Osteoblast (primary cell): ENCODE measurements at regions not wholly inside any gene's neighbourhood (a gene's known extent, or its start where the extent isn't known, plus 50 kb on each side); places are given as distances from the start of the nearest gene placed in this dataset.

ENCODE experiments used
- DNase-seq: peaks from one replicate; pipeline ENCODE4 v3.0.0; 2011; ENCODE audit warnings: low spot score, mixed read lengths; ENCODE audit not compliant: insufficient read length; ENCODE audit errors: missing footprints
- H2AFZ ChIP-seq: 2 replicates; pipeline ENCODE4 v1.6.0; 2011; ENCODE audit warnings: mild to moderate bottlenecking, low read length
- H3K27ac ChIP-seq: 2 replicates; pipeline ENCODE4 v1.5.1; 2011; ENCODE audit warnings: mild to moderate bottlenecking, low read depth, low read length, moderate library complexity
- H3K27me3 ChIP-seq: 2 replicates; pipeline ENCODE4 v1.6.0; 2012; ENCODE audit warnings: mild to moderate bottlenecking, control low read depth, inconsistent platforms, low read length, moderate library complexity; ENCODE audit not compliant: insufficient read depth
- H3K36me3 ChIP-seq: 2 replicates; pipeline ENCODE4 v1.5.1; 2011; ENCODE audit warnings: mild to moderate bottlenecking, low read length, control low read depth, moderate library complexity; ENCODE audit not compliant: insufficient read depth
- H3K4me1 ChIP-seq: 2 replicates; pipeline ENCODE4 v1.5.1; 2011; ENCODE audit warnings: mild to moderate bottlenecking, low read length, control low read depth, moderate library complexity; ENCODE audit not compliant: insufficient read depth
- H3K4me2 ChIP-seq: 2 replicates; pipeline ENCODE4 v1.6.0; 2011; ENCODE audit warnings: mild to moderate bottlenecking, low read length; ENCODE audit not compliant: insufficient read depth
- H3K4me3 ChIP-seq: fragments of 200-600 bp; sonication (generic); 3 replicates; pipeline ENCODE4 v1.5.1; 2012; ENCODE audit warnings: mild to moderate bottlenecking, low read length, inconsistent platforms; ENCODE audit not compliant: insufficient read depth
- H3K79me2 ChIP-seq: 2 replicates; pipeline ENCODE4 v1.6.0; 2012; ENCODE audit warnings: mild to moderate bottlenecking, low read length, control low read depth, inconsistent platforms; ENCODE audit not compliant: insufficient read depth
- H3K9me3 ChIP-seq: 2 replicates; pipeline ENCODE4 v1.5.1; 2011; ENCODE audit warnings: low read depth, low read length, control low read depth
- H4K20me1 ChIP-seq: 2 replicates; pipeline ENCODE4 v1.6.0; 2012; ENCODE audit warnings: mild to moderate bottlenecking, low read length, control low read depth; ENCODE audit not compliant: insufficient read depth
- TF ChIP-seq, protein P1 (sequence below): IDR thresholded peaks from 2 replicates; pipeline ENCODE4 v1.5.1; 2011; ENCODE audit warnings: mild to moderate bottlenecking, low read depth, low read length, moderate library complexity; ENCODE audit errors: extremely low read depth

- H2AFZ ChIP-seq: no peak overlapping the region
- no peaks in the 10 kb centered on the region for H3K4me1 ChIP-seq
- peak; percentile 50 for DNase-seq
- H3K79me2 ChIP-seq: no peaks in the 10 kb centered on the region
- no peak overlapping the region for H3K4me2 ChIP-seq
- H3K9me3 ChIP-seq: no peaks in the 10 kb centered on the region
- H3K27me3 ChIP-seq: no peaks in the 10 kb centered on the region
- H3K4me3 ChIP-seq: no peak overlapping the region
- no peak overlapping the region for H3K27ac ChIP-seq
- H4K20me1 ChIP-seq: no peaks in the 10 kb centered on the region
- TF ChIP-seq, protein P1, sequence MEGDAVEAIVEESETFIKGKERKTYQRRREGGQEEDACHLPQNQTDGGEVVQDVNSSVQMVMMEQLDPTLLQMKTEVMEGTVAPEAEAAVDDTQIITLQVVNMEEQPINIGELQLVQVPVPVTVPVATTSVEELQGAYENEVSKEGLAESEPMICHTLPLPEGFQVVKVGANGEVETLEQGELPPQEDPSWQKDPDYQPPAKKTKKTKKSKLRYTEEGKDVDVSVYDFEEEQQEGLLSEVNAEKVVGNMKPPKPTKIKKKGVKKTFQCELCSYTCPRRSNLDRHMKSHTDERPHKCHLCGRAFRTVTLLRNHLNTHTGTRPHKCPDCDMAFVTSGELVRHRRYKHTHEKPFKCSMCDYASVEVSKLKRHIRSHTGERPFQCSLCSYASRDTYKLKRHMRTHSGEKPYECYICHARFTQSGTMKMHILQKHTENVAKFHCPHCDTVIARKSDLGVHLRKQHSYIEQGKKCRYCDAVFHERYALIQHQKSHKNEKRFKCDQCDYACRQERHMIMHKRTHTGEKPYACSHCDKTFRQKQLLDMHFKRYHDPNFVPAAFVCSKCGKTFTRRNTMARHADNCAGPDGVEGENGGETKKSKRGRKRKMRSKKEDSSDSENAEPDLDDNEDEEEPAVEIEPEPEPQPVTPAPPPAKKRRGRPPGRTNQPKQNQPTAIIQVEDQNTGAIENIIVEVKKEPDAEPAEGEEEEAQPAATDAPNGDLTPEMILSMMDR: no peak
- H3K36me3 ChIP-seq: no peaks in the 10 kb centered on the region
Measured at GRCh38 chr6:76792394-76792793, 670.9 kb downstream of the HTR1B start.

- no peaks in the 10 kb centered on the region for H4K20me1 ChIP-seq
- no peak overlapping the region for H3K27ac ChIP-seq
- H3K4me1 ChIP-seq: no peaks in the 10 kb centered on the region
- no peaks in the 10 kb centered on the region for H3K27me3 ChIP-seq
- DNase-seq: no peak
- H3K4me2 ChIP-seq: no peak overlapping the region
- no peaks in the 10 kb centered on the region for H3K79me2 ChIP-seq
- no peaks in the 10 kb centered on the region for H3K36me3 ChIP-seq
- H2AFZ ChIP-seq: no peak overlapping the region
- TF ChIP-seq, protein P1: no peak
- no peak overlapping the region for H3K4me3 ChIP-seq
- no peaks in the 10 kb centered on the region for H3K9me3 ChIP-seq
Measured at GRCh38 chr6:76790881-76791280, 672.4 kb downstream of the HTR1B start.

DNA sequence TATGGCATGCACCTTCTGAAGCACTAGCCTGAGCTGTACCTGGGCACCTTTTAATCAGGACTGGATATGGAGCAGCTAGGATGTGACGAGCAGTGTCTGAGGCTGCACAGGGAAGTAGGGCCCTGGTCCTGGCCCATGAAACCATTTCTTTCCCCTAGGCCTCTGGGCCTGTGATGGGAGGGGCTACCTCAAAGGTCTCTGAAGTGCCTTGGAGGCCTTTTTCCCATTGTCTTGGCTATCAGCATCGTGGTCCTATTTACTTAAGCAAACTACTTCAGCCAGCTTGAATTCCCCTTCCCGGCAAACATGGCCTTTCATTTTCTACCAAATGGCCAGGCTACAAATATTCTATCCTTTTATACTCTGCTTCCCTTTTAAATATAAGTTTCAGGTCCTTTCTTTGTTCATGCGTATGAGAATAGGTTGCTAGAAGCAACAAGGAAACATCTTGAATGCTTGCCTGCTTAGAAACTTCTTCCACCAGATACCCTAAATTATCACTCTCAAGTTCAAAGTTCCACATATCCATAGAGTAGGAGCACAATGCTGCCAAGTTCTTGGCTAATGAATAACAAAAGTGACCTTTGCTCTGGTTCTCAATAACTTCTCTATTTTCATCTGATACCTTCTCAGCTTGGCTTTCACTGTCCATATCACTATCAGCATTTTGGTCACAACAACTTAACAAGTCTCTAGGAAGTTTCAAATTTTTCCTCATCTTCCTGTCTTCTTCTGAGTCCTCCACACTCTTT lies 673.1 kb downstream of the HTR1B start:
- H4K20me1 ChIP-seq: no peaks in the 10 kb centered on the region
- H3K36me3 ChIP-seq: no peaks in the 10 kb centered on the region
- no peak for DNase-seq
- TF ChIP-seq, protein P1: no peak
- no peak overlapping the region for H3K4me3 ChIP-seq
- H3K79me2 ChIP-seq: no peaks in the 10 kb centered on the region
- H3K27me3 ChIP-seq: no peaks in the 10 kb centered on the region
- H2AFZ ChIP-seq: no peak overlapping the region
- no peaks in the 10 kb centered on the region for H3K9me3 ChIP-seq
- no peak overlapping the region for H3K4me2 ChIP-seq
- H3K4me1 ChIP-seq: no peaks in the 10 kb centered on the region
- no peak overlapping the region for H3K27ac ChIP-seq

DNA sequence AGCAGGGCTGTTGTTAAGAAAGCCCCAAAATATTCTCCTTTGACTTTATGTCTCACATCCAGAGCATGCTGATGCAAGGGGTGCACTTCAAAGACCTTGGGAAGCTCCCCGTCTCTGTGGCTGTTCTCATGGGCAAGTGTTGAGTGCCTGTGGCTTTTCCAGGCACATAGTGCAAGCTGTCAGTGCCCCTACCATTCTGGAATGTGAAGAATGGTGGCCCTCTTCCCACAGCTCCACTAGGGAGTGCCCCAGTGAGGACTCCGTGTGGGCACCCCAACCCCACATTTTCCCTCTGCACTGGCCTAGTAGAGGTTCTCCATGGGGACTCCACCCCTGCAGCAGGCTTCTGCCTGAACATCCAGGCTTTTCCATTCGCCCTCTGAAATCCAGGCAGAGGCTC lies 673.7 kb downstream of the HTR1B start:
- H4K20me1 ChIP-seq: no peaks in the 10 kb centered on the region
- H3K36me3 ChIP-seq: no peaks in the 10 kb centered on the region
- H3K79me2 ChIP-seq: no peaks in the 10 kb centered on the region
- no peaks in the 10 kb centered on the region for H3K9me3 ChIP-seq
- H2AFZ ChIP-seq: no peak overlapping the region
- no peaks in the 10 kb centered on the region for H3K27me3 ChIP-seq
- H3K4me1 ChIP-seq: no peaks in the 10 kb centered on the region
- H3K4me2 ChIP-seq: no peak overlapping the region
- DNase-seq: no peak
- no peak overlapping the region for H3K27ac ChIP-seq
- TF ChIP-seq, protein P1: no peak
- H3K4me3 ChIP-seq: no peak overlapping the region
